GM18517 (cell line): ENCODE measurements at regions not wholly inside any gene's neighbourhood (a gene's known extent, or its start where the extent isn't known, plus 50 kb on each side); places are given as distances from the start of the nearest gene placed in this dataset.

ENCODE experiments used
- ATAC-seq: cut with Tn5 transposase; IDR thresholded peaks from one replicate; pipeline ENCODE4 v1.9.1; 2021; ENCODE audit warnings: mild to moderate bottlenecking, moderate library complexity; ENCODE audit not compliant: unreplicated experiment

- ATAC-seq = no peak
These were observed 92.3 kb downstream of the GYPC start for GRCh38 chr2:126748188-126748760.

GRCh38 chr2:126748929-126749518 is 93.1 kb downstream of the GYPC start:
- peak; percentile 58 for ATAC-seq

DNA sequence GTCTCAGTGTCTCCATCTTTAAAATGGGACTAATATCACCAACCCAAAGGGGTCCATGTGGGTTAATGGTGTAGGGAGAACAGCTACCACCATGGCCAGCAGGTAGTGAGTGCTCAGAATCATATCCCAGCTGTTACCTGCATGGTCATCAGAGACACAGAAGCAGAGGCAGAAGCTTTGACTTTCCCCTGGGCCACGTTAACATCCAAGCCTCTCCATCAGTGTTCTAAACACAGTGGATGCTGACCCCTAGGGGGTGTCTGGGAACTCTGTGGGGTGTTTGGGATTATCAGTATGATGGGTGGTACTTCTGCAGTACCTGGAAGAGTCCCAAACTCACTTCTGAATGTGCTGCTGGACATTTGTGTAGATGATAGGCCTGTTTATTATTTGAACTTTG is 93.6 kb downstream of the GYPC start:
- ATAC-seq = peak; percentile 42

DNA sequence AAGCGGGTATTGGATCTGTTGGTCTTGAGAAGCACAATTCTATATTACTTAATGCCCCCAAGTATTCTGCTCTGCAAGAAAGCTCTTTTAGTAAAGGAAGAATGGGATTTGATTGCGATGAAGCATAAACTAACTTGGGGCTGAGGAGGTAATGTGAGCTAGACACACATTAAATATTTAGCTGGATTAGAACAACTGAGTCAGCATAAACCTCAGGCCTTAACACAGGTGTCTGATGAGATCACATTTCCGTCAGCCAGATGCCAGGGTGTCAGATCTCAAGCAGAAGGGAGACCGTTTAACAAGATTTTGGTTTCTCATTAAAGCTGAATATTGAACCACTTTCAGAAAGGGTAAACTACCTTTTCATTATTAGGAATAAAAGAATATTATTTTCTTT is 94.5 kb downstream of the GYPC start:
- no peak for ATAC-seq

GRCh38 chr2:126751477-126751876 is 95.5 kb downstream of the GYPC start:
- ATAC-seq = no peak

DNA sequence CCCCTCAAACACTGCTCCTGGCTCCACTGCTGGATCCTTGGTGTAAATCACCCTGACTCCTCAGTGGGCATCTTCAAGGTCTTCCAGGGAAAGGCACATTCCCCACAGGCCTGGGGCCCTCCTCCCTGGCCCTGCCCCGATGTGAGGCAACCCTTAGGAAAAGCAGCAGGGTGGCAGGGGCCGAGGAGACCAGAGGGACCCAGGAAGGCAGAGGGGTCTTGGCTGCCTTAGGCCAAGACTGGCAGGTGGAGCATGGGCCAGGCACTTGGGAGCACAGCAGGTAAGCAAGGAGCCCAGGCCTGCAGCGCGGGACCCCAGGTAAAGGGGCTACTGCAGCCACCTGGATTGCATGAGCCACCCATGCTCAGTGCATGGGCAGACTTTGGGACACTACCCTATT is 96.9 kb downstream of the GYPC start:
- no peak for ATAC-seq

GRCh38 chr2:126753501-126754212 is 97.7 kb downstream of the GYPC start:
- ATAC-seq = no peak

- ATAC-seq = no peak
These were observed 98.5 kb downstream of the GYPC start for GRCh38 chr2:126754240-126755004.

DNA sequence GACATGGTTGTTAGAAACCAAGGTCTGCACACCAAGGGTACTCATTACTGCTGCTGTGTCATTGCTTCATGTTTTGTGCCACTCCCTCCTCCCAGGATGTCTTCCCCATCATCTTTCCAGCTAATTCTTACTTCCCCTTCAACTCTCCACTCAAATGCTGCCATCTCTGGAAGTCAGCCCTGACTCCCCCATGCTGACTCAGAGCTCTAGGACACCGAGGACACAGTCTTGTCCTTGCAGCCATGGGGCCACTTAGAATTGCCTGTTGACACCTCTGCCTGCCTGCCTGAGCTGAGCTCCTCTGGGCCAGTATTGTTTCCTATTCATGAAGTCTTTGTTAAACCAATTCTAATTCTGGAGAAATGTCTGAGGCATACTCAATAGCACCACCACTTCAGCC is 100.2 kb downstream of the GYPC start:
- ATAC-seq = no peak

GRCh38 chr2:126761256-126761980 is 105.5 kb downstream of the GYPC start:
- ATAC-seq = no peak

- no peak for ATAC-seq
These were observed 106.3 kb downstream of the GYPC start for GRCh38 chr2:126761981-126762878.

- no peak for ATAC-seq
These were observed 108.8 kb downstream of the GYPC start for GRCh38 chr2:126764686-126765265.

- no peak for ATAC-seq
These were observed 109.4 kb downstream of the GYPC start for GRCh38 chr2:126765395-126765794.

GRCh38 chr2:126766295-126766968 is 110.5 kb downstream of the GYPC start:
- ATAC-seq = no peak

- ATAC-seq = no peak
These were observed 111.0 kb downstream of the GYPC start for GRCh38 chr2:126766969-126767296.

- ATAC-seq = no peak
These were observed 113.2 kb downstream of the GYPC start for GRCh38 chr2:126769118-126769517.

DNA sequence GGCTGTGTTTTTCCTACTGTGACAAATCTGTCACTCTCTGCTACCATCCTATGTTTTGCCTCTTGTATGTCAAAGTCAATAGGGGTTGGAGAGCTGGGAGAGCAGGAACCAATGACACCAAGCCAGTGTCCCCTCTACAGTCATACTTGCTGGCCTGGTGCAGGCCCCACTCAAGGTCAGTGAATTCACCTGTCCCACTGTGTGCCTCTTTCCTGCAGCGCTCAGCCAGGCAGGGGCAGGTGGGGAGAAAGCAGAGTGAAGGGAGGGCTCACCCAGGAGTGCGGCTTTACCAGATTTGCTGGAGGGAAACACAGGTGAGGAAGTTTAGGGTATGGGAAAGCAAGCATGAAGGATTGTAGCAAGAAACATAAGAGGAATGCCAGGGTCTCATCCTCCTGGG is 114.5 kb downstream of the GYPC start:
- ATAC-seq = no peak

DNA sequence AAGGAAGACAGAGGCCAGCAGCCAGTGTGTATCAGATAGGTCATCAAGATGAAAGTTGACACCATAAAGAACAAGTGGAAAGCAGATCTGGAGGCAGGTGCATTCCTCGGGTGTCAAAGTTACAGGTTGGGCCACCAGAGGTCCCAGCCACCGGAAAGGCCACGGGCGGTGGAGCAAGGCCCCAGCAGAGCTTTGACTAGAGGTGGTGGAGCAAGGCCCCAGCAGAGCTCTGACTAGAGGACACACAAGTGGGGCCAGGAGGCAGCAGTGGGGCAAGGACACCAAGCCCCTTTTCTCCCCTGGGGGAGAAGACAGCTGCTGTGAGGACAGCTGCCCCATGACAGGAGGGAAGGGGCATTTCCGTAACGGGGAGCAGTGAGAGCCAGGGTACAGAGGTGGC is 115.1 kb downstream of the GYPC start:
- no peak for ATAC-seq

DNA sequence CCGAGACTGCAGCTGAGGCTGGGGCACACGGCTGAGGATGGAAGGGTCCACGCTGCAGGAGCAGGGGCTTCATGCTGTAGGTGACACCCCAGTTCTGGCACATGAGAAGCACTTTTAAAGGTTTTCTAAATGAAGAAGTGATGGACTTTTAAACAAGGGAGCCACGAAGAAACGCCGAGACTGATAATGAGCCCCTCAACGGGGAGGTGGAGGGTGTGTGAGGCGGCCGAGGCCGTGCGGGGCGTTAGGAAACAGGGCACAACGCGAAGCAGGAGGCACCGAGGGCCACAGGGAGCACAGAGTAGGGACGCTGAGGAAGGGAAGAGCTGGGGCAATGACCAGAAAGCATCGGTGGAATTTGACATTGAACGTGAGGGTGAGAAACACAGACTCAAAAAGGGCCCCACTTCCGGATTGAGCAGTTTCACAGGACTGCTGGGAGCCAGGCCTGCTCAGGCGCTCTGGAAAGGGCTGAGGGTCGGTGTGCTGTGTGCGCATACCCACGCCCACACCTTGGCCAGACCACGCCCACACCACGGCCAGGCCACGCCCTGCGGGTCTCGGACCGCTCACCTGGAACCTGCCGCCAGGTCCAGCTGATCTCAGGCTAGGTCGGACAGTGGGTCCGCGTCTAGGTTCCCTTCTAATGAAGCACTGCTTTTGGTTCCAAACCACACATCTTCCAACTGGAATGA is 115.7 kb downstream of the GYPC start:
- ATAC-seq = no peak
